Activated T-cell treated with anti-CD3 and anti-CD28 coated beads, Interleukin-2, amount 50 U/mL, for 72 hours (primary cell): ENCODE measurements at regions not wholly inside any gene's neighbourhood (a gene's known extent, or its start where the extent isn't known, plus 50 kb on each side); places are given as distances from the start of the nearest gene placed in this dataset.

Source experiments
- ATAC-seq, 2 donors: fragments of 150-1000 bp; cut with Tn5 transposase; replicated peaks in 1 of 2; 2 replicates each; pipeline ENCODE4 v1.10.0; 2021; ENCODE audit warnings: moderate library complexity in 2 of 2, mild to moderate bottlenecking in 1 of 2
- DNase-seq, 2 donors: peaks; one replicate each; pipeline ENCODE4 v3.0.0; 2021 to 2022; ENCODE audit warnings: mixed read lengths in 1 of 2
- H3K27ac Mint-ChIP-seq: one replicate; pipeline ENCODE4 v1.8.0; 2022; ENCODE audit warnings: mild to moderate bottlenecking, moderate library complexity, mixed read lengths
- H3K27me3 Mint-ChIP-seq: one replicate; pipeline ENCODE4 v1.8.0; 2022; ENCODE audit warnings: low read depth, mixed read lengths
- H3K36me3 Mint-ChIP-seq, 2 donors: one replicate each; pipeline ENCODE4 v1.8.0; 2022; ENCODE audit warnings: mixed read lengths in 2 of 2, mild to moderate bottlenecking in 1 of 2; ENCODE audit not compliant: insufficient read depth in 2 of 2
- H3K4me1 Mint-ChIP-seq: one replicate; pipeline ENCODE4 v1.8.0; 2022; ENCODE audit warnings: low read depth, mixed read lengths
- H3K4me3 Mint-ChIP-seq, 2 donors: one replicate each; pipeline ENCODE4 v1.8.0; 2022; ENCODE audit warnings: mild to moderate bottlenecking in 2 of 2, mixed read lengths in 2 of 2, moderate library complexity in 2 of 2
- H3K9me3 Mint-ChIP-seq, 2 donors: one replicate each; pipeline ENCODE4 v1.8.0; 2022; ENCODE audit warnings: mixed read lengths in 2 of 2

DNA sequence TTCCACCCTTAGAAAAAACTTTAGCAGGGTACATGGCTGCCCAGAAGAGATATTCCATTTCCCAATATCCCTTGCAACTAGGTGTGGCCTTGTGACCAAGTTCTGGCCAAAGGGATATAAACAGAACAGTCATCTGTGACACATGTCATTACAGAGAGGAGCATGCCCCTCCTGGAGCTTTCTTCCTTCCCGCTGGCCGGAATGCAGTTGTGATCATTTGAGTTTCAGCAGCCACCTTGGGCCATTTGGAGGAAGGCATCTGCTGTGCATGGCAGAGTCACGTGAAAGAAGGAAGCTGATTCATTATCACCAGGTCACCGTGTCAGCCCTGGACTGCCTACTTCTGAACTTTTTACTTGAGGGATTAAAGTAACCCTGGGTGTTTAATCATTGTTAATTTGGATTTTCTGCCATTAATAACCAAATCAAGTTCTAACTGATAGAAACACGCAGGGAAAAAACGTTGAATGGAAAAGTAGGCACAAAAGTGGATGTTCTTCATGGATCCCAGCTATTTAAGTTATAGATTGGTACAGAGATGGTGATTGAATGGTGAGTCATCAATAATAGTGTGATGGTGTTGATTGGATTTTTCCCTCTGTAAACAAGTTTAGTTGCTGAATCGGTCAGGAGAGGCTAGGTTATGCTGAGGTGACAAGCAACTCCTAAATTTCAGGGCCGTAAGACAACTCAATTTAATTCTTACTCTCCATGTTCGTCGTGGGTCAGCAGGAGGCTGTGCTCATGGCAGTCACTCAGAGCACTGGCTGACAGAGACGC, 80.7 kb upstream of the CCDC167 start:
- no peak for ATAC-seq
- no peak overlapping the region for H3K27ac Mint-ChIP-seq

DNA sequence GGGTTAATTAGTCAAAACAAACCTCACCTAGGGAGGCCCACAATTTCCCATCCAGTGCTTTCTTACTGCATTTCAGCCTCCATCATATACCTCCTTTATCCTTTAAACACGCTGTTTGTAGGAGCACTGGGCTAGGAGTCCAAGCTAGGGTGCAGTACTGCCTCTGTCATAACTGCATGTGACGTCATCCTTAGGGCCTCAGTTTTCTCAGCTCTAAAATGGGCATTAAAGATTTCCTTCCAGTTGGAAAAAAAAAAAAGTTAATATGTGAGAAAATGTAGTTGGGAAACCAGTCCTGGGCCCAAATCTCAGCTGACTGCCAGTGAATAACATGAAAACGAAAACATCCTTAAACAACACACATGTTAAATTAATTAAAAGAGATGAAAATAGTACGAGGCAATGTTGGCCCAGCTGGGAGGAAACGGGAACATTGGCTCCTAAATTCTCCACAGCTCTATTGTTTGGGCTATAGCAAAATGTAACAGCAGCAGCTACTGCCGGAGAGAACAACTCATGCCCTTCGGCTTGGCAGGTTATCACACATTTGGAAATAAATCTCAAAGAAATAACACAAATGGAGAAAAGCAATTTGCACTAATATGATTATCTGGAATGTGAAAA, 79.9 kb upstream of the CCDC167 start:
- no peaks in the 10 kb centered on the region for H3K36me3 Mint-ChIP-seq
- ATAC-seq (no peak), DNase-seq (no peak)
- no peaks in the 10 kb centered on the region for H3K9me3 Mint-ChIP-seq
- H3K4me1 Mint-ChIP-seq, result no peaks in the 10 kb centered on the region
- no peak overlapping the region for H3K27ac Mint-ChIP-seq
- H3K4me3 Mint-ChIP-seq, result no peak overlapping the region
- no peaks in the 10 kb centered on the region for H3K27me3 Mint-ChIP-seq

More for the DNA sequence above, 80.7 kb upstream of the CCDC167 start:
- H3K27me3 Mint-ChIP-seq, result no peaks in the 10 kb centered on the region
- H3K4me3 Mint-ChIP-seq, result no peak overlapping the region
- no peaks in the 10 kb centered on the region for H3K36me3 Mint-ChIP-seq
- DNase-seq, result no peak
- no peaks in the 10 kb centered on the region for H3K4me1 Mint-ChIP-seq
- H3K9me3 Mint-ChIP-seq, result no peaks in the 10 kb centered on the region

DNA sequence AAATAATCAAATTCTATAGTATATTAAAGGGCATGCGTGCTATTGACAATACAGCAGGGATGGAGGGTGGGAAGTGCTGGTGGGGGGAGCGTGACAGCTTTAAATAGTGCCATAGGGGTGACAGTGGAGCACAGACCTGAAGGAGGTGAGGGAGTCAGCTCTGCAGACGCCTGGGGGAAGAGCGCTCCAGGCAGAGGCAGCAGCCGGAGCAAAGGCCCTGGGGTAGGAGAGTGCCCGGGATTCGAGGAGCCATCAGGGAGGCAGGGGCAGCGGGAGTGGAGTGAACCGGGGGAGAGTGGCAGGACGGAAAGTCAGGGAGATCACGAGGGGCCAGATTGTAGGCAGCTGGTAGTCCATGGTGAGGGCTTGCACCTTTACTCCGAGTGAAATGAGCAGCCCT, 78.4 kb upstream of the CCDC167 start:
- no peaks in the 10 kb centered on the region for H3K4me1 Mint-ChIP-seq
- ATAC-seq, result no peak
- H3K36me3 Mint-ChIP-seq, result no peaks in the 10 kb centered on the region
- H3K9me3 Mint-ChIP-seq, result no peaks in the 10 kb centered on the region
- no peak for DNase-seq
- no peak overlapping the region for H3K4me3 Mint-ChIP-seq
- no peak overlapping the region for H3K27ac Mint-ChIP-seq
- no peaks in the 10 kb centered on the region for H3K27me3 Mint-ChIP-seq

DNA sequence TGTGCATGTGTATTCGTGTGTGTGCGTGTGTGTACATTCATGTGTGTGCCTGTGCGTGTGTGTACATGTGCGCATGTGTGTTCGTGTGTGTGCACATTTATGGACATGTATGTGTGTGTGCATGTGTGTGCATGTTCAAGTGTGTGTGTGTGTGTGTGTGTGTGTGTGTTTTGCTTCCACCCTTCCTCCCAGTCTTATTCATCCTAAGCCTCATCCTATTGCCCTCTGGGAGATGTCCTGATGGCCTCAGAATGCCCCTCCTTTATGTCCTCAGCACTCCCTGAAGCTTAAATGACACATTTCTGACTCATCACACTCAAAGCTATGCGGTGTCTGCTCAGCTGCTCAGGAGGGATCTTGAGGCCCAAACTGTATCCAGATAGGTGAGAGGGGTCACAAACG, 76.6 kb upstream of the CCDC167 start:
- ATAC-seq (no peak), DNase-seq (no peak)
- Mint-ChIP-seq H3K4me1 (no peaks in the 10 kb centered on the region), H3K4me3 (no peak overlapping the region), H3K9me3 (no peaks in the 10 kb centered on the region), H3K36me3 (no peaks in the 10 kb centered on the region), H3K27me3 (peaks cover 6% of the 10 kb centered on the region), H3K27ac (no peak overlapping the region)

DNA sequence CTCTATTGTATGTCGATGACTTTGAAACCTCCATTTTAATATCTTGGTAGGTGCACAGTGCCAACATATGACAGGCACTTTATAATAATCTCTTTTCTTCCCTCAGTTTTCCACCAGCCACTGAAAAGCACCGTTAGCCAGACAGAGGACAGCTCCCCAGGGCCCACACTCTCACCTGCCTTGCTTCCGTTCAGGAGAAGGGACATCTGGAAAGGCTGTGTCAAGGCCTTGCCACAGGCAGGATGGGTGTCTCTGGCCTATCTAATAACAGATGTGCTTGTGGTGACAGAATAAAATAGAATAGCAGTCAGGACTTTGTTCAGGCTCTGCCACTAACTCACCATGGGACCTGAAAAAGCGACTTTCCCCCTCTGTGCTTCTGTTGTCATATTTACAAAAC, 75.5 kb upstream of the CCDC167 start:
- H3K9me3 Mint-ChIP-seq, result no peaks in the 10 kb centered on the region
- no peaks in the 10 kb centered on the region for H3K36me3 Mint-ChIP-seq
- no peak overlapping the region for H3K4me3 Mint-ChIP-seq
- peaks cover 6% of the 10 kb centered on the region for H3K27me3 Mint-ChIP-seq
- DNase-seq, result no peak
- no peak overlapping the region for H3K27ac Mint-ChIP-seq
- no peaks in the 10 kb centered on the region for H3K4me1 Mint-ChIP-seq
- ATAC-seq, result no peak

DNA sequence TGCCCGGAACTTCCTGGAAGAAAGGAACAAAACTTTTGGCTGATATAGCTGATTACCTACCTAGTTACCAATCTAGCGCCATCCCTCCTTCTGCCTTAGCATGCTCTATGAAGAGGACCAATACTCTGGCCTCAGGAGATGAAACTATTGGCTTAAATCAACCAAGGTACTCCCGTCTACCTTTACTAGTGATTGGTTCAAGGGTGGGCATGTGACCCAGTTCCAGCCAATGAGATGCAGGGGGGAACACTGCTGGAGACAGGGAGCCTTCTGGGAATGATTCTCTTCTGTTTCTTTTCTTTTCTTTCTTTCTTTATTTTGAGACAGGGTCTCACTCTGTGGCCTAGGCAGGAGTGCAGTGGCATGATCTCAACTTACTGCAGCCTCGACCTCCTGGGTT, 72.6 kb upstream of the CCDC167 start:
- Mint-ChIP-seq H3K9me3 (no peaks in the 10 kb centered on the region), H3K36me3 (no peaks in the 10 kb centered on the region), H3K4me1 (no peaks in the 10 kb centered on the region), H3K27me3 (peaks cover 6% of the 10 kb centered on the region), H3K27ac (no peak overlapping the region), H3K4me3 (no peak overlapping the region)
- ATAC-seq (no peak), DNase-seq (no peak)

DNA sequence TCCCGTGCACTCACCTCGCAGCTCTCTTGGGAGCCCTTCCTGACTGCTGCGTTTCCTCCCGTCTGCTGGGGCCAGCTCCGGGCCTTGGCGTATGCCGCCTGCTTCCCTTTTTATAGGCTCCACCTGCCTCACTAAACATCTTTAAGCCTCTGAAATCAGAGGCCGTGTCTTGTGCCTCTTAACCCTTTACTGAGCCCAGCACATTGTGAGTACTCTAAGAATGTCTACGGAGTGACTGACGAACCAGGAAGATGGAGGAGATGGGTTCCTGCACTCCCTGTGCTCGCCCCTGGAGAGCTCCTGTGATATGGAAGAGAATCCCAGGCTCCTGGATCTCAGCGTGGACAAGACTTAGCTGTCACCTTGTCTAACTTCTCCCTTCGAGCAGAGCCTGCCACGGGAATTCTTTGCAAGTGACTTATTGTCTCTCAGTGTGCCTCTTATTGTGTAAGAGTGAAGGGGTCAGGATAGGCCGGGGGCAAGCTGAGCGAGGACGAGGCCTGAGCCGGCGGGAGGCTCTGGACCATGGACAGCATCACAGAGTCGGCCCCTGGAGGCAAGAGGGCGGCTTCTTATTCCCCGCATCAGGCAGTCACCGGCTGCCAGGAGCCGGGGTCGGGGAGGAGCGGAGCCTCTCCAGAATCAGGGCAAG, 70.9 kb upstream of the CCDC167 start:
- ATAC-seq (no peak), DNase-seq (no peak)
- peaks cover 6% of the 10 kb centered on the region for H3K27me3 Mint-ChIP-seq
- H3K9me3 Mint-ChIP-seq, result no peaks in the 10 kb centered on the region
- H3K27ac Mint-ChIP-seq, result no peak overlapping the region
- no peaks in the 10 kb centered on the region for H3K36me3 Mint-ChIP-seq
- no peak overlapping the region for H3K4me3 Mint-ChIP-seq
- H3K4me1 Mint-ChIP-seq, result peaks cover 5% of the 10 kb centered on the region

DNA sequence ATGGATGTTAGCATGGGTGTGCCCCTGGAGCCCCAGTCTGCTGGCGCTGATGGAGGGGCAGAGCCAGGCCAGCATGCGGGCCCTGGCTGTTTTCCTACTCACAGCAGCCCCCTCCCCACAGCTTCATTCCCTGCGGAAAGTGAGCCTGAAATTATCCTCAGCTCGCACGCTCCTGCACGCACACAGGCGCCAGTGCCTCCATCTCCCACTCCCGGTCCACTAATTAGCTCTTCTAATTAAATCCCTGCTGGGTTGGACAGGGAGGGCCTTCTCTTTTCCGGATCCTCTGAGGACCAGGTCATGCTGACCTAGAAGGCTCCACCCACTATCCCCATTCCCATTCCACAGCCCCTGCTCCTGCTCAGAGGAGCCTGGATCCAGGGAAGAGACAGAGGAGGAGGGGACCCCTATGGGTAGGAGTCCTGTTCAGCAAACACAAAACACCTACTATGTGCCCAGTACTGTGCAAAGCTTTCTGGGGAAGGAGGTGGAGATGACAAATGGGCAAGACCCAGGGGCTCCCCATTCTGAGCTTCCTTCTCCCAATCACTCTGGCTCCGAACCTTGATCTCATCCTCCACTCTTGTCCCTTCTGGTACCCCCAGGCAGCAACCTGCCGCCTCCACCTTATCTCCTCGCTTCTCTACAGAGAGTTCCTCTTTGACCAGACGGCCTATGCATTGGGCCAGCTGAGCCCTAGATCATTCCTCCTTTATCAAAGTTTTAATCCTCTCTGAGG, 70.2 kb upstream of the CCDC167 start:
- no peaks in the 10 kb centered on the region for H3K36me3 Mint-ChIP-seq
- no peak overlapping the region for H3K4me3 Mint-ChIP-seq
- H3K4me1 Mint-ChIP-seq, result peaks cover 5% of the 10 kb centered on the region
- ATAC-seq (no peak), DNase-seq (no peak)
- H3K27me3 Mint-ChIP-seq, result peaks cover 13% of the 10 kb centered on the region
- no peaks in the 10 kb centered on the region for H3K9me3 Mint-ChIP-seq
- no peak overlapping the region for H3K27ac Mint-ChIP-seq

DNA sequence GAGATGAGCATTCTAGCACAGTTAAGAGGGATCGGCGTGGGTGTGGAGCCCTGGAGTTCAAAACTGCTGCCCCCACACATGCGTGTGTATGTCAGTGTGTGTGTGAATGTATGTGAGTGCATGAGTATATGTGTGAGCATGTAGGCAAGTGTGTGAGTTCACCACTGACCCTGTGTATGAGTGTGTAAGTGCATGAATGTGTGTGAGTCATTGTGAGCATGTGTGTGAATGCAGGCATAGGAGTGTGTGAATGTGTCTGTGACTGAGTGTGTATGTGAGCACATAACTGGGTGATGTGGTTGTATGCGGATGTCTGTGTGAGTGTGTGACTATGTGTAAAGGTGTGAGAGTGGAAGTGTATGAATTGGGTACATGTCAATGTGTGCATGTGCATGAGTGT, 69.6 kb upstream of the CCDC167 start:
- Mint-ChIP-seq H3K27me3 (peaks cover 19% of the 10 kb centered on the region), H3K27ac (no peak overlapping the region), H3K36me3 (no peaks in the 10 kb centered on the region), H3K4me3 (no peak overlapping the region), H3K9me3 (no peaks in the 10 kb centered on the region), H3K4me1 (peaks cover 5% of the 10 kb centered on the region)
- ATAC-seq (no peak), DNase-seq (no peak)

DNA sequence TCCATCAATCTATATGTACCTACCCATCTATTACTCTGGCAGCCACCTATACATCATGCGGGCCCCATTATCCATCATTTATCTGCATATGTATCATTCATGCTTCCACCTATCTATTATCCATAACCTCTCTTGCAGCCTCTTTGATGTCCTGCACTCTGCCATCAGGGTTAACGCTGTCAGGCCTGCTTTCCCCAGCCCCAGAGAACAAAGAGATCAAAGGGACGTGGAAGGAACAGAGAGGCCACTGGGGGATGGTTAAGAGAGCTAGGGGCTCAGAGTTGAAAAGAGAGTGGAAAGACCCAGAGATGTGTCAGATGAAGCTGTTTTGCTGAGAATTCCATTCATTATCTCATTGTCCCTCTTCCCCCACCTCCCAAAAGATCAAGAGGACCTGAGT, 67.3 kb upstream of the CCDC167 start:
- Mint-ChIP-seq H3K4me3 (peak overlapping the region; percentile 4 to 22), H3K27me3 (peaks cover 19% of the 10 kb centered on the region), H3K4me1 (peaks cover 5% of the 10 kb centered on the region), H3K9me3 (no peaks in the 10 kb centered on the region), H3K36me3 (no peaks in the 10 kb centered on the region), H3K27ac (no peak overlapping the region)
- DNase-seq (no peak), ATAC-seq (no peak)

DNA sequence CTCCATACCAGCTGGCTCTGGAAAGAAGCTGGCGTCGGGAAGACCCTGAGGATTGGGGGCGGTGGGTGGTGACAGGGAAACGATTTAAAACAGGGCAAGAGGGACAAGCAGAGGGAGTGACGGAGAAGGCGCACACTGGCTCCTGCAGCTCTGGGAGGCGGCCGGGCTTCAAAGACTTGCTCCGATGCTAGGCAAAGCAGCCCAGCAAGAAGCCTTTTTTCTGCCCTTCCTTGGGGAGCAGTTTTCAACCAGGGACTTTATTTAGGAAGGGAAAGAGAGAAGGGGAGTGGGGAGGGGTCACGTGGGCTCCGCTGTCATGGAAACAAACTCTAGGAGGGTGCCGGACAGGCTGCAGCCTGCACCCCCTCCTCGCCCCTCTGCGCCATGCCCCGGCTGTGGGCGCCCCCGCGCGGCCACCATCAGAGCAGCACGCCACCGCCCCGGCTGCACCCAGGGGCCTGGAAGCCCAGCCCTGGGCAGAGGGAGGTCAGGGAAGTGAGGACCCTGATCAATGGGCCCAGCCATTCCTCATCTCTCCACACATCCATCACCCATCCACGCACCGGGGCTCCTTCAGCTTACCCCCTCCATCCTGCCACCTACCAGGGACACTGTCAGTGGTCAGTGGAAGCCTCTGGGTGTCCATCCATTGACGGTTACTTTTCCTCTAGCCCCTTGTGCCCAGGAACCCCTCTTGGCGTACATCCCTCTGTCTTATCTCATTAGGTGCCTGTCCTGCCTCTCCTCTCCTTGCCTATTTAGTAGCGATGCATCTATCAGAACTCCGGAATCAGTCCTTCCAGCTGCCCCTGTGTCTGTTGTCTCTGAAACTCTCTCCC, 66.6 kb upstream of the CCDC167 start:
- H3K9me3 Mint-ChIP-seq, result no peaks in the 10 kb centered on the region
- peaks cover 16% of the 10 kb centered on the region for H3K27me3 Mint-ChIP-seq
- no peak overlapping the region for H3K27ac Mint-ChIP-seq
- H3K4me3 Mint-ChIP-seq, result peak overlapping the region; percentile 29 to 60
- H3K36me3 Mint-ChIP-seq, result no peaks in the 10 kb centered on the region
- peaks cover 5% of the 10 kb centered on the region for H3K4me1 Mint-ChIP-seq
- DNase-seq (peak; percentile 81 to 84), ATAC-seq (peak; percentile 95)

DNA sequence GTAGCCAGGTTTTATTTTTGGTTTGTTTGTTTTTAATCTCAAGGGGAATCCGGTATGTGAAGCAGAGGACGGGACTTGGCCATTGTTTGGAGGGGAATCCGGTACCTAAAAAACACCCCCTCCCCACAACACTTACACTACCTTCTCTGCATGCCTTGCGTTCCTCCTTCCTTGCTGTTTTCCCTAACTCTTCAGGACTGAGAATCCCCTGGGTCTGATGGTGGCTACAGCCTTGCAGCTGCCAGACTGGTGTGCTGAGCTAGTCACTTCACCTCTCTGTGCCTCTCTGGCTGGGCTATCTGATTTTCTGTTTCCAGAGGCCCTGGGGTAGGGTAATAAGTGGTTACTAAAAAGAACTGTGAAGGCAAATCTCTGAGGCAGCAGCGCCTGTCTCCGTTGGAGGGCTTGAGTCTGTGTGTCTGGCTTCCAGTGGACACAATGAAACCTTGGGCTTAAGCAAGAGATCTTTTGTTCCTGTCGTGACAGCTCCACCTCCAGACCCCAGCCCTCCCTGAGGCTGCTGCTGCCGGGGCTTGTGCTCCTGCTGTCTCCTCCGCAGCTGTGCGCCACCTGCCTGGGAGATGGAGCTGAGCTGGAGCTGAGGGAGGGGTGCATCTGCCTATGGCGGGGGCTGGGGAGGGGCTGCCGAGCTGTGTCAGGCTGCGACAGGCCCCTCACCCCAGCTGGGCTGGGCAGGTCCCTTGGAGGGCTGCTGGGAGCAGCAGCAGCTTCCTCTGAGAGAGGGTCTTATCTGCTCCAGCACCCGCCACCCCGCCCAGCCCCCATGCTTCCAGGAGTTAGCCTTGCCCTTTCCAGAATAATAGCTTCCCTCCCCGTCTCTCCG, 65.8 kb upstream of the CCDC167 start:
- no peak for DNase-seq
- Mint-ChIP-seq H3K9me3 (no peaks in the 10 kb centered on the region), H3K4me1 (peaks cover 9% of the 10 kb centered on the region), H3K4me3 (peak overlapping the region; percentile 29 to 60), H3K36me3 (no peaks in the 10 kb centered on the region), H3K27ac (no peak overlapping the region), H3K27me3 (peaks cover 17% of the 10 kb centered on the region)
- no peak for ATAC-seq
